DND-41 (cell line): ENCODE measurements at regions not wholly inside any gene's neighbourhood (a gene's known extent, or its start where the extent isn't known, plus 50 kb on each side); places are given as distances from the start of the nearest gene placed in this dataset.

Experiments
- ATAC-seq: fragments of 200-7000 bp; cut with Tn5 transposase; 3 replicates; pipeline ENCODE4 v1.9.1; 2021; ENCODE audit warnings: low read depth; ENCODE audit not compliant: insufficient read depth
- DNase-seq: peaks from one replicate; pipeline ENCODE4 v3.0.0-alpha.2; 2020
- H2AFZ ChIP-seq: 2 replicates; pipeline ENCODE4 v1.6.0; 2012; ENCODE audit warnings: low read depth, low read length
- H3K27ac ChIP-seq: 2 replicates; pipeline ENCODE4 v1.5.1; 2012; ENCODE audit warnings: low read length, inconsistent platforms
- H3K27me3 ChIP-seq: fragments of 200-600 bp; sonication (generic); 2 replicates; pipeline ENCODE4 v1.6.0; 2012; ENCODE audit warnings: low read length, mild to moderate bottlenecking, inconsistent platforms; ENCODE audit not compliant: insufficient read depth, poor library complexity
- H3K36me3 ChIP-seq: 2 replicates; pipeline ENCODE4 v1.5.1; 2012; ENCODE audit warnings: low read length, inconsistent platforms; ENCODE audit not compliant: insufficient read depth
- H3K4me1 ChIP-seq: 2 replicates; pipeline ENCODE4 v1.5.1; 2012; ENCODE audit warnings: mild to moderate bottlenecking, low read length; ENCODE audit not compliant: insufficient read depth
- H3K4me2 ChIP-seq: 2 replicates; pipeline ENCODE4 v1.6.0; 2012; ENCODE audit warnings: mild to moderate bottlenecking, moderate library complexity, low read length, inconsistent platforms; ENCODE audit not compliant: insufficient read depth
- H3K4me3 ChIP-seq, 2 experiments: fragments of 200-600 bp in 1 of 2; shearing (Covaris generic) in 1 of 2; 2 replicates each; pipeline ENCODE4 v1.5.1; 2012 to 2016; ENCODE audit warnings: inconsistent platforms in 2 of 2, low read length in 2 of 2, mild to moderate bottlenecking in 2 of 2, low read depth in 1 of 2, moderate library complexity in 1 of 2
- H3K79me2 ChIP-seq: 2 replicates; pipeline ENCODE4 v1.6.0; 2012; ENCODE audit warnings: low read length, inconsistent platforms; ENCODE audit not compliant: insufficient read depth
- H3K9ac ChIP-seq: 2 replicates; pipeline ENCODE4 v1.6.0; 2012; ENCODE audit warnings: low read depth, mild to moderate bottlenecking, inconsistent platforms, low read length, moderate library complexity
- H3K9me3 ChIP-seq: 2 replicates; pipeline ENCODE4 v1.5.1; 2012; ENCODE audit warnings: low read length, moderate library complexity, mild to moderate bottlenecking, inconsistent platforms; ENCODE audit not compliant: insufficient read depth, severe bottlenecking
- H4K20me1 ChIP-seq: 2 replicates; pipeline ENCODE4 v1.6.0; 2012; ENCODE audit warnings: low read length; ENCODE audit not compliant: insufficient read depth
- EZH2 ChIP-seq: IDR thresholded peaks from 3 replicates; pipeline ENCODE4 v1.6.1; 2012; ENCODE audit warnings: borderline replicate concordance, low read depth, mild to moderate bottlenecking, moderate library complexity, low read length, inconsistent platforms; ENCODE audit not compliant: severe bottlenecking
- TF ChIP-seq, protein P1 (sequence below): IDR thresholded peaks from 2 replicates; pipeline ENCODE4 v1.5.1; 2012; ENCODE audit warnings: borderline replicate concordance, low read length, moderate library complexity, mild to moderate bottlenecking; ENCODE audit not compliant: poor library complexity, severe bottlenecking; ENCODE audit errors: extremely low read depth

DNA sequence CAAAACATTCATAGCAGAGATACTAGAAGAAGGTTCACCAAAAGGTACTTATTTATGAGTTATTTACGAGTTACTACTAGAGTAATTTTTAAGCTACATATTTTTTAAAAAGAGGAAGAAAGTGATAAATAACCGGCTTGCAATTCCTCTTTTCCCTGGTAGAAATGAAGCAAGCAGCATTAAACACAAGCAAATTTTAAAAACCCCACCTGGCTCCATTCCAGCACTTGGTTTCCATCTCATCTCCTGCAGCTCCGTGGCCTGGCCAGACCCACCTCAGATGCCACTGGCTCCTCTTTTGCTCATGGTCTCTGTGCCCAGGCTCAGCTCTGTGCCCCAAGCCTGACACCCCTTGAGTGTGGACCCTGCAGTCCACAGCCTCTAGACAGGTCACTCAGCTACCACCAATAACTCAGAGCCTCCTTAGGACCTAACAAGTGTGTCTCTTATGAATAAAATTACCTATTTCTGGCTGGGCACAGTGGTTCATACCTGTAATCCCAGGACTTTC, 479.5 kb downstream of the TNS3 start:
- DNase-seq (no peak), ATAC-seq (no peak)
- Histone ChIP-seq H3K4me3 (no peak overlapping the region), H3K27ac (no peak overlapping the region), H3K4me1 (no peaks in the 10 kb centered on the region), H3K79me2 (no peaks in the 10 kb centered on the region), H3K9me3 (no peaks in the 10 kb centered on the region), H4K20me1 (no peaks in the 10 kb centered on the region), H3K9ac (no peak overlapping the region), H2AFZ (no peak overlapping the region), H3K27me3 (no peaks in the 10 kb centered on the region), H3K36me3 (no peaks in the 10 kb centered on the region), H3K4me2 (no peak overlapping the region)
- TF ChIP-seq, protein P1, sequence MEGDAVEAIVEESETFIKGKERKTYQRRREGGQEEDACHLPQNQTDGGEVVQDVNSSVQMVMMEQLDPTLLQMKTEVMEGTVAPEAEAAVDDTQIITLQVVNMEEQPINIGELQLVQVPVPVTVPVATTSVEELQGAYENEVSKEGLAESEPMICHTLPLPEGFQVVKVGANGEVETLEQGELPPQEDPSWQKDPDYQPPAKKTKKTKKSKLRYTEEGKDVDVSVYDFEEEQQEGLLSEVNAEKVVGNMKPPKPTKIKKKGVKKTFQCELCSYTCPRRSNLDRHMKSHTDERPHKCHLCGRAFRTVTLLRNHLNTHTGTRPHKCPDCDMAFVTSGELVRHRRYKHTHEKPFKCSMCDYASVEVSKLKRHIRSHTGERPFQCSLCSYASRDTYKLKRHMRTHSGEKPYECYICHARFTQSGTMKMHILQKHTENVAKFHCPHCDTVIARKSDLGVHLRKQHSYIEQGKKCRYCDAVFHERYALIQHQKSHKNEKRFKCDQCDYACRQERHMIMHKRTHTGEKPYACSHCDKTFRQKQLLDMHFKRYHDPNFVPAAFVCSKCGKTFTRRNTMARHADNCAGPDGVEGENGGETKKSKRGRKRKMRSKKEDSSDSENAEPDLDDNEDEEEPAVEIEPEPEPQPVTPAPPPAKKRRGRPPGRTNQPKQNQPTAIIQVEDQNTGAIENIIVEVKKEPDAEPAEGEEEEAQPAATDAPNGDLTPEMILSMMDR: no peak
- no peak for TF ChIP-seq EZH2

DNA sequence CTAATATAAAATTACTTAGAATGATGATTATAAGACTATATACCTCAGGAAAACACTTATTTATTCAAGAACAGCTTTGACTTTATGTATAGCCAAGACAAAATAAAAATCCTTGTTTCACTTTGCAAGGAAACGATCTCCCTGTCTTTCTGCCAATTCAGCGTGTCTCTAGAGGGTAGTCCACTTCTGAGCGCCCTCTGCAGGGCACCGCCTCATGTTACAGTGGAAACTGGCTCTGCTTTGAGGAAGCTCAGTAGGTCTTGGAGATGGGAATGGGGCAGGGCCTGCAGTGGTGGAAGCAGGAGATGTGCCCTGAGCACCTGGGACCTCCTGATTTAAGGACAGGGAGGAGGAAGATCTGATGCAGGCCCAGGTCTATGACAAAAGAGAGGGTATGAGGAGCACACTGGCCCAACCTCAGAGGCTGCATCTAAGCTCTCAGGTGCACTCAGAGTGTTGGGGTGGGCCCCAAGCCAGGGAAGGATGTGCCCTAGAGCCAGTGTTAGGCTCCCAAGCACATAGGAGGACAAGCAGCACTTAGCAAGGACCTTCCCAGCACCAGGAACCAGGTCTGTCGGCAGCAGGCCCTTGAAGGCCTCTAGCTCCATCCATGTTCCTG, 481.0 kb downstream of the TNS3 start:
- Histone ChIP-seq H3K27me3 (no peaks in the 10 kb centered on the region), H3K9ac (no peak overlapping the region), H3K4me1 (no peaks in the 10 kb centered on the region), H3K4me2 (no peak overlapping the region), H2AFZ (no peak overlapping the region), H3K27ac (no peak overlapping the region), H3K9me3 (no peaks in the 10 kb centered on the region), H3K79me2 (no peaks in the 10 kb centered on the region), H3K4me3 (no peak overlapping the region), H3K36me3 (no peaks in the 10 kb centered on the region), H4K20me1 (no peaks in the 10 kb centered on the region)
- no peak for ATAC-seq
- TF ChIP-seq, protein P1: peak; percentile 37
- TF ChIP-seq EZH2: no peak
- DNase-seq: peak; percentile 15

DNA sequence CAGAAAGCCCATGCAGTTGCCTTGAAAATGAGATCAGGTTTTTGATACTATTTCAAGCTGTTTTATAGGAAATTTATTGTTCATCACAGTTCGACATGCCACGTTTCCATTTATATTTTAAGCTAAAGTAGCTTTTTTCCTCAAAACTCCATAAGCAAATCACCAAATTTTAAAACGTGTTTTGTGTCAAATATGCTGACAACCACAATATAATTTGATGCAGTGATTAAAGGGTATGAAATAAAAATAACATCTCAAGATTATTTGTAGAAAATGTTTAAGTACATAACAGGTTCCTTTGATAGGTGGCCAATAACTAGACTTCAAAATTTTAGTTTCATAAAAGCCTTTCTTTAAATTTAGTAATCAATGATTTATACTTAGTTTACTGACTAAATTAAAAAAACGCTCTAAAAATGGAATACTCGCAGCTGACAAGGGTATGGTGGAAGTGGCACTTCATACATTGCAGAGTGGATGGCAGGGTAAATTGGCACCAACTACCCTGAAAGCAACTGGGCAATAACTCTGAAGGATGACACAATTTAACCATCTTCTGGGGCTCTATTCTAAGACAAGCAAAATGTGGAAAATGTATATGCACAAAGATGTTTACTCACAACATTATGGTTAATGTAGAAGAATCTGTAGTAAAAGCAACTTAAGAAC, 481.6 kb downstream of the TNS3 start:
- Histone ChIP-seq H3K4me2 (no peak overlapping the region), H3K9me3 (no peaks in the 10 kb centered on the region), H3K27me3 (no peaks in the 10 kb centered on the region), H4K20me1 (no peaks in the 10 kb centered on the region), H3K4me1 (no peaks in the 10 kb centered on the region), H3K79me2 (no peaks in the 10 kb centered on the region), H2AFZ (no peak overlapping the region), H3K9ac (no peak overlapping the region), H3K36me3 (no peaks in the 10 kb centered on the region), H3K27ac (no peak overlapping the region), H3K4me3 (no peak overlapping the region)
- TF ChIP-seq, protein P1: no peak
- no peak for TF ChIP-seq EZH2
- DNase-seq (no peak), ATAC-seq (no peak)
